ENCODE measurements at regions not wholly inside any gene's neighbourhood (a gene's known extent, or its start where the extent isn't known, plus 50 kb on each side); places are given as distances from the start of the nearest gene placed in this dataset.

GRCh38 chr2:59684116-59684770 is 869.2 kb downstream of the BCL11A start:
- Mint-ChIP-seq H3K27ac (no peak overlapping the region), H3K27me3 (peaks cover 8% of the 10 kb centered on the region), H3K36me3 (ENCODE audit: low read depth) (no peaks in the 10 kb centered on the region), H3K4me1 (ENCODE audit: low read depth) (no peaks in the 10 kb centered on the region), H3K9me3 (peaks cover 12% of the 10 kb centered on the region), H3K4me3 (no peak overlapping the region)
- TF ChIP-seq CTCF (IDR thresholded peaks at IDR 0.05) = no peak
- intact Hi-C loops (cut with DNase I, micrococcal nuclease) = no loop called here
- Histone ChIP-seq H3K4me1 (ENCODE audit: insufficient read depth, low read length) (no peaks in the 10 kb centered on the region), H3K4me3 (ENCODE audit: low read length) (no peak overlapping the region), H3K36me3 (ENCODE audit: insufficient read depth, low read length) (no peaks in the 10 kb centered on the region), H3K27ac (ENCODE audit: low read depth in 1 of 2, low read length in 2 of 2) (no peak overlapping the region), H3K9me3 (ENCODE audit: control insufficient read depth in 1 of 2, insufficient read depth in 1 of 2, low read length in 2 of 2) (peaks cover 0 to 6% of the 10 kb centered on the region in 2 experiments), H3K27me3 (ENCODE audit: control insufficient read depth in 1 of 2, insufficient read depth in 2 of 2, low read length in 2 of 2) (no peaks in the 10 kb centered on the region)
- DNase-seq (no peak), ATAC-seq (ENCODE audit: poor library complexity) (no peak)
- POLR2A ChIA-PET = no interaction called here
- CTCF ChIA-PET = no interaction called here

- no peak for DNase-seq
- H3K4me3 Mint-ChIP-seq = no peak overlapping the region
Measured at GRCh38 chr2:59680863-59681262, 872.6 kb downstream of the BCL11A start.

GRCh38 chr2:59677158-59677557 is 876.3 kb downstream of the BCL11A start:
- H3K9me3 ChIP-seq (ENCODE audit: control insufficient read depth in 1 of 2, insufficient read depth in 1 of 2, low read length in 2 of 2) = peaks cover 0 to 6% of the 10 kb centered on the region in 2 experiments
- no peaks in the 10 kb centered on the region for H3K36me3 Mint-ChIP-seq (ENCODE audit: low read depth)
- no peaks in the 10 kb centered on the region for H3K27me3 ChIP-seq (ENCODE audit: control insufficient read depth in 1 of 2, insufficient read depth in 2 of 2, low read length in 2 of 2)
- H3K27ac Mint-ChIP-seq = no peak overlapping the region
- no peak overlapping the region for H3K4me3 ChIP-seq (ENCODE audit: low read length)
- H3K4me3 Mint-ChIP-seq = no peak overlapping the region
- H3K4me1 ChIP-seq (ENCODE audit: insufficient read depth, low read length) = no peaks in the 10 kb centered on the region
- POLR2A ChIA-PET = no interaction called here
- ATAC-seq (ENCODE audit: poor library complexity) = no peak
- H3K36me3 ChIP-seq (ENCODE audit: insufficient read depth, low read length) = no peaks in the 10 kb centered on the region
- TF ChIP-seq CTCF (IDR thresholded peaks at IDR 0.05) = no peak
- DNase-seq = no peak
- H3K27ac ChIP-seq (ENCODE audit: low read depth in 1 of 2, low read length in 2 of 2) = no peak overlapping the region
- no peaks in the 10 kb centered on the region for H3K9me3 Mint-ChIP-seq
- intact Hi-C loops (cut with DNase I, micrococcal nuclease) = no loop called here
- CTCF ChIA-PET = no interaction called here
- H3K27me3 Mint-ChIP-seq = no peaks in the 10 kb centered on the region
- H3K4me1 Mint-ChIP-seq (ENCODE audit: low read depth) = no peaks in the 10 kb centered on the region

More at GRCh38 chr2:59680863-59681262, 872.6 kb downstream of the BCL11A start:
- no peaks in the 10 kb centered on the region for H3K36me3 ChIP-seq (ENCODE audit: insufficient read depth, low read length)
- no peaks in the 10 kb centered on the region for H3K4me1 ChIP-seq (ENCODE audit: insufficient read depth, low read length)
- H3K4me3 ChIP-seq (ENCODE audit: low read length) = no peak overlapping the region
- POLR2A ChIA-PET = no interaction called here
- no peak for ATAC-seq (ENCODE audit: poor library complexity)
- peaks cover 0 to 6% of the 10 kb centered on the region in 2 experiments for H3K9me3 ChIP-seq (ENCODE audit: control insufficient read depth in 1 of 2, insufficient read depth in 1 of 2, low read length in 2 of 2)
- intact Hi-C loops (cut with DNase I, micrococcal nuclease) = no loop called here
- no peak for TF ChIP-seq CTCF (IDR thresholded peaks at IDR 0.05)
- H3K36me3 Mint-ChIP-seq (ENCODE audit: low read depth) = no peaks in the 10 kb centered on the region
- CTCF ChIA-PET = no interaction called here
- H3K27ac ChIP-seq (ENCODE audit: low read depth in 1 of 2, low read length in 2 of 2) = no peak overlapping the region
- H3K27me3 Mint-ChIP-seq = peaks cover under 1% of the 10 kb centered on the region
- H3K27me3 ChIP-seq (ENCODE audit: control insufficient read depth in 1 of 2, insufficient read depth in 2 of 2, low read length in 2 of 2) = no peaks in the 10 kb centered on the region
- H3K27ac Mint-ChIP-seq = no peak overlapping the region
- no peaks in the 10 kb centered on the region for H3K4me1 Mint-ChIP-seq (ENCODE audit: low read depth)
- H3K9me3 Mint-ChIP-seq = peaks cover 3% of the 10 kb centered on the region

Data from CD4-positive, alpha-beta T cell (primary cell).